HG03565 (cell line): ENCODE measurements at regions not wholly inside any gene's neighbourhood (a gene's known extent, or its start where the extent isn't known, plus 50 kb on each side); places are given as distances from the start of the nearest gene placed in this dataset.
"Not testable (repeated sequence)": the region's sequence is repeated elsewhere in the genome, so short reads cannot be mapped to it uniquely, and the experiment has no call there.

ENCODE experiments used
- ATAC-seq: cut with Tn5 transposase; IDR thresholded peaks from one replicate; pipeline ENCODE4 v1.9.1; 2021; ENCODE audit warnings: mild to moderate bottlenecking, moderate library complexity; ENCODE audit not compliant: unreplicated experiment

DNA sequence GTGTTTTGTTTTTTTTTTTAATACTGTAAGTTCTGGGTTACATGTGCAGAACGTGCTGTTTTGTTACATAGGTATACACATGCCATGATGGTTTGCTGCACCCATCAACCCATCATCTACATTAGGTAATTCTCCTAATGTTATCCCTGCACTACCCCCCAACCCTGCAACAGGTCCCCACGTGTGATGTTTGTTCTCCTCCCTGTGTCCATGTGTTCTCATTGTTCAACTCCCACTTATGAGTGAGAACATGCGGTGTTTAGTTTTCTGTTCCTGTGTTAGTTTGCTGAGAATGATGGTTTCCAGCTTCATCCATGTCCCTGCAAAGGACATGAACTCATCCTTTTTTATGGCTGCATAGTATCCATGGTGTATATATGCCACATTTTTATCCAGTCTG lies 1005.4 kb downstream of the SOCS6 start:
- not testable (repeated sequence) for ATAC-seq

DNA sequence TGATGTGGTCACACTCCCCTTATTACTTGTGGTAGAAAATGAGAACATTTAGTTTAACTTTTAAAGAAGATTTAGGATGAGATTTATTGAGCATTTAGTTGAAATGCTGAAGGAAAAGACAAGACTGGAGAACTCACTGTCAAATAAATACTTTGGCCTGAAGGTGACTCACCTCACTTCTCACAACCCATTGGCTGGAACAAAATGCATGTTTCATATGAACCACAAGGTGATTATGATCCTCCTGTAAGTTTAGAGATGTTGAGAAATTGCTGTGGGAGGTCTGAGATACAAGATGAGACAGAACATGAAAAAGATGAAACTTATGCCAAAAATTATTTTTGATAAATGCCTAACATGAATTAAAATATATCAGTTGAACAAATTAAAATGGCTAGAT lies 1004.5 kb downstream of the SOCS6 start:
- ATAC-seq, result no peak

DNA sequence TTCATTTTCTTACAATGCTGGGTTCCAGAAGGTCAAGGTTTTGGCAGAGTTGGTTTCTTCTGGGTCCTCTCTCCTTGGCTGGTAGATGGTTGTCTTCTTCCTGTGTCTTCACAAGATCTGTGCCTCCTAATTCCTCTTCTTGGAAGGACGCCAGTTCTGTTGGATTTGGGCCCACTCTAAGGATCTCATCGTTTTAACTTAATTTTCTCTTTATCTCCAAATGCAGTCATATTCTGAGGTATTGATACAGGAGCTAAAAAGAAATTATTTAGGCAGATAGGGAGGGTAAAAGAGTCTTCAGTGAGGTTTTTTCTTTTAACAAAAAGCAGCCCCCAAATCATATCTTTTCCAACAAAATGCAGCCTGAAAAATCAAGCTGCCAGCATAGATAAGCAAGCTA lies 998.4 kb downstream of the SOCS6 start:
- ATAC-seq, result no peak

DNA sequence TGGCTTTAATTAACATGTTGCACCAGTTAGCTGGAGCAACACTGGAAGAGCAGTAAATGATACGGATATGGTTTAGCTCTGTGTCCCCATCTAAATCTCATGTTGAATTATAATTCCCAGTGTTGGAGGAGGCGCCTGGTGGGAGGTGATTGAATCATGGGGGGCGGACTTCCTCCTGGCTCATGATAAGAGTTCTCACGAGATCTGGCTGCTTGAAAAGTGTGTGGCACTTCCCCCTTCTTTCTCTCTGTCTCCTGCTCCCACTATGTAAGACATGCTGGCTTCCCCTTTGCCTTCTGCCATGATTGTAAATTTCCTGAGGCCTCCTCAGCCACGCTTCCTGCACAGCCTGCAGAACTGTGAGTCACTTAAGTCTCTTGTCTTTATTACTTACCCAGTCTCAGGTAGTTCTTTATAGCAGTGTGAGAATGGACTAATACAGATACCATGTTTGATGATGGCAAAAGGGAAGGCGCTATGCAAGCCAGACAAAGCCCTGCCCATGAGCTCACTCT lies 963.6 kb downstream of the SOCS6 start:
- no peak for ATAC-seq

DNA sequence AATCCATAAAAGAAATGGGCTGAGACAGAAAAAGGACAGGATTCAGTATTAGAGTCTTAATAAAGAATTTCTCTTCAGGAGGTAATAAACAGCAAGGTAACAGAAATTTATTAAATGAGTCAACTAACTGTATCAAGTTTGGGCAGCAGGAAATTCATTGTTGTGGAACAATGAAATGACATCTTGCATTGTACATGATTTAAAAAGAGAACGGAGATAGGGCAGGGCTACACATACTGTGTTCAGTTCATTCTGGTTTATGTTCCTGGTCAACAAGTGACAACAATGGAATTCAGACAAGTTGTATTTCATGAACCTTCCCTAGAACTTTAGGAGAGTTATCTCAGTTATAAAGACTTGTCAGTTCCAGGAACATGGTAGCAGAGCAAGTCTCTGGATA lies 961.3 kb downstream of the SOCS6 start:
- no peak for ATAC-seq

DNA sequence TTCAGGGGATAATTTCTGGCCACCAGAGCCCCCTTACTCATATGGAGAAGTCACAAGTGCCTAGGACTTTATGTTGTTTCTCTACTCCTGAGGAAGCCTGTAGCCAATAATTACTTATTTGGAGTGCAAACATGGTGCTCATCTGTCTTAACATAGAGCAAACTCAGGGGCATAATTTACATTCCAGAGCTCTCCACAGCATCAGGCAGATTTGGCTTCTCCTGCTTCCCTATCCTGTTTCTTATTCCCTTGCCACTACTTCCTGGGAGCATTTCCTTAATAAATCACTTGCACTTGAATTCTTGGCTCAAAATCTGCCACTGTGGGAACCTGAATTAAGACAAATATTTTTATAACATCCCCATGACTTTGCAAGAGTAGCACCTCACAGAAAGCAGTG lies 960.9 kb downstream of the SOCS6 start:
- ATAC-seq, result no peak

DNA sequence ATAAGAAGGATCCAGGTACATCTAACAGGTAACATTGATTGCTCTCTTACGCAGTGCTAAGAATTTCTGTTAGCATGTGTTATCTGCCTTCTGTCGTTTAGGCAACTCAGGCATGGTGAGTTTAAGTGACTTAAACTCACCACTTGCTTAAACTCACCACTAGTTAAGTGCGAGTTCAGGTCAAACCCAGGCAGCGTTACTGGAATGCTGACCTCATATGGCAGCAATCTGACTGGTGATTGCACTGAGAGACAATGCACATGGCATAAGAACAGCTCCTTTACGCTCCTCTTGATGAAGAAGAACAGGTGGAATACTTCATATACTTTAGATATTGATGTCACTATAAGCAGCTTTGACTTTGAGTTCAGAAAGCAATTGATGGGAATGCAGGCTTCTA lies 954.1 kb downstream of the SOCS6 start:
- ATAC-seq, result no peak

DNA sequence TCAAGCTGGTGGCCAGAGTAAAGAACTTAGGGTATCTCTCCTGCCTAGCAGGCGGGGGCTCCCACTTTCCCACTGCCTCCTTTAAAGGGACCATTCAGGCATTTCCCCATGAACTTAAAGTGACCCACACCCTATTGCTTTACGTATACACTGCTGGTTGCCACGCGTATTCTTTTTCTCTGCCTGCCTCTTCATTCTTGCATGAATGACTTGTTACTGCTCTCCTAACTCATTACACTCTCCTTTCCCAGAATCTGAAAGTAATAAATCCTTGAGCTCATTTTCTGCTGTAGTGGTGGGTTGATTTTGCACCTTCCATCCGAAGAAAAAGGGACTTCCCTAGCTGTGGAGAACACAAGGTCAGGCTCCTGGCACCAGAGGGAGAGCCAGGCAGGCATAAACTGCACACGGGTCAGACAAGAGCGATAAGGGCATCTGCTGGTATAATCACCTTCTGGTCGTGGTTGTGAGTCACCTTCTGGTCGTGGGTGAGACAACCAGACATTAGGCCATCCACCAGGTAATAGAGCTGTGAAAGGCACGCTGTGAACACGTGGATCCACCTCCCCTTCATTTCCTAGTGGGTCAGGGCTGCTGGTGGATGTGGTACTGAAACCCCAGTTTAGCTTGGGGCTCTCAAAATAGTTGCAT lies 950.3 kb downstream of the SOCS6 start:
- no peak for ATAC-seq

DNA sequence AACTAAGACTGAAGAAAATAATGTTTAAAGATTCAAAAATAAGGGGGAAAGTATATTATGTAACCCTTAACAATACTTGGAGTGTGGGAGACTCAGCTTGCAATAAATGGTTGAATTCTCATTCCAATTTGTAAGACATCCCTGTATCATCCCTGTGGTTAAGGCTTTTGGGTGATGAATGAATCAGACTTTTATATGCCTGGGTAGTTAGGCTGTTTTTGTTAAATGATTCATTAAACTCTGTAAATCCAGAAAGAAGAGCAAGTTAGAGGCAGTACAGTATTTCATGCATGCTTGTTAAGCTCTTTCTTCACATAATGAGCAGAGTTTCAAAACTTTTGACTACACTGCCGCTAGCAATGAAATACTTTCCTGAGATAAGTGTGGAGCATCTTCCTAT lies 948.8 kb downstream of the SOCS6 start:
- ATAC-seq, result no peak

DNA sequence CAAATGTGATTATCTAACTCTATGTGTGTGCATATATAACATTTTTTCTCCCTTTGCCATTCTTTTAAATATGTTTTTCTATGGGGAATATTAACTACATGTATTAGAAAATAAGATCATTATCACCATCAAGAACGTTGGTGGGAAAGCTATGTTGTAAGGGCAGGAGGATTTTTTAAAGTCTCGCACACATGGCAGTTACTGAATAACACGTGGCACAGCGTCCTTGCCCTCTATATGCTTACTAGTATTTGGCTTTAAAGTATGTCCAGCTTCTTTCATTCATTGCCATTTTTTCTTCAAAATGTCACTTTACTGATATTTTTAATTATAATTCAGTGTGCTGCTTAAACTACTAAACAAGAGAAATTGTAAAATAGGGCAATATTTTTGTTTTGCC lies 944.3 kb downstream of the SOCS6 start:
- ATAC-seq, result no peak

DNA sequence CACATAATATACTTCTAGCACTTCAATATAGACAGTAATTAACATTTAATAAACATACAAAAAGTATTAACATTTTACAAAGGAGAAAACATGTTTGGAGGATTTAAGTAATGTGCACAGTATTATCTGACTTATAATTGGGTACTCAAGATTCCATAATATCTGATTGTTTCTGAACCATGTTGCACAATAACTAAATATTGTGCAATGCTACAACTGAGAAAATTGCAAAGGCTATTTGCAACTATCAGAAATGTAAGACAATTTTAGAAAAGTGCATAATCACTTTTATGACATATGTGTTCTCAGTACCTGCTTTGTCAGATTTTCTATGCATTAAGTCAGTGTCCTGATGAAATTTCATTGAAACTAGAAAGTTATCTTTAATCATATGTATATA lies 934.6 kb downstream of the SOCS6 start:
- no peak for ATAC-seq

DNA sequence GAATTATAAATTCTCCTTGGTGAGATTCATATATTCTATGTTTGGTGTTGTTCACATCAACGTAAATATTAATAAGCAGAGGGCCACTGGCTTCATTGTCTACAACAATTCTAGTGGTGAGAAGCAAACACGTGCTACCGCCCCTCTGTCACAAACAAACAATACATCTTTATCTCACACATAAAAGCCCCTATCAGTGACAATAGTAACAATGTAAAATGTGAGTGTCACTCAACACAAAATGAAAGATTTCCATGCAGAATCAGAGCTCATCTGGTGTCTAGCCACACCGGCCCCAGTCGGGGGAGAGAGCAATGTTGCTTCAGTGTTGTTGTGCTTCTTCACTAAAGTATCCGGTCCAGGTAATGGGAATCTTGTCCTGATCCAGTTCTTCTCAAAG lies 932.6 kb downstream of the SOCS6 start:
- no peak for ATAC-seq

DNA sequence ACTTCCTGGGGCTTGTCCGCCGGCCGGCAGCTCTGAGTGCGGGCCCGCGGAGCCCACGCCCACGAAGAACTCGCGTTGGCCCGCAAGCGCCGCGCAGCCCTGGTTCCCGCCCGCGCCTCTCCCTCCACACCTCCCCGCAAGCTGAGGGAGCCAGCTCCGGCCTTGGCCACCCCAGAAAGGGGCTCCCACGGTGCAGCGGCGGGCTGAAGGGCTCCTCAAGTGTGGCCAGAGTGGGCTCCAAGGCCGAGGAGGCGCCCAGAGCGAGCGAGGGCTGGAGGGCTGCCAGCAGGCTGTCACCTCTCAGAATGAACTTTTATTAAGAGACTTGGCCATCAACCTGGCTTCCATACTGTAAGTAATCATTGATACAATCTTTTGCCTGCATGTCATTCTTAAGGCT lies 923.9 kb downstream of the SOCS6 start:
- ATAC-seq, result not testable (repeated sequence)

DNA sequence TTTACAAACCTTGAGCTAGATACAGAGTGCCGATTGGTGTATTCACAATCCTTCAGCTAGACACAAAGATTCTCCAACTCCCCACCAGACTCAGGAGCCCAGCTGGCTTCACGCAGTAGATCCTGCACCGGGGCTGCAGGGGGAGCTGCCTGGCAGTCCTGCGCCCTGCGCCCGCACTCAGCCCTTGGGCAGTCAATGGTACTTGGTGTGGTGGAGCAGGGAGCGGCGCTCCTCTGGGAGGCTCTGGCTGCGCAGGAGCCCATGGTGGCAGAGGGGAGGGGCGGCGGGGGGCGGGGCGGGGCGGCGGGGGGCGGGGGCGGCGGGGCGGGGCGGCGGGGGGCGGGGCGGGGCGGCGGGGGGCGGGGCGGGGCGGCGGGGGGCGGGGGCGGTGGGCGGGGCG lies 923.4 kb downstream of the SOCS6 start:
- no peak for ATAC-seq

DNA sequence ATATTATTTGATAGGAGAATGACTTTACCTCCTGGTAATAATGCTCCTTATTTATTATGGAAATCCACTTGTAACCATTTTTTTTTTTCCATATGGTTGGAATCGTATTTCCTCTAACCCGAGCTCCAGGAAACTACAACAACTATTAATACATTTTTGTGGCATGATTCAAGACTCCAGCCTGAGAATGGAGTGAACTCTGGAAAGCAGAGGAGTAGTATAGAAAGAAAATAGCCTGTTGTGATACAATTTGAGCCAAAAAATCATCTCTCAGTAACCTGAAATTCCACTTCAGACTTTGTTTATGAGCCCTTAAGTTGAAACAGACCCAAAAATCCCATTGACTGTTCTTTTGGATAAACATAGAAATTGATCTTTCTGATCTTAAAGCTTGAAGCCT lies 921.1 kb downstream of the SOCS6 start:
- ATAC-seq, result no peak

DNA sequence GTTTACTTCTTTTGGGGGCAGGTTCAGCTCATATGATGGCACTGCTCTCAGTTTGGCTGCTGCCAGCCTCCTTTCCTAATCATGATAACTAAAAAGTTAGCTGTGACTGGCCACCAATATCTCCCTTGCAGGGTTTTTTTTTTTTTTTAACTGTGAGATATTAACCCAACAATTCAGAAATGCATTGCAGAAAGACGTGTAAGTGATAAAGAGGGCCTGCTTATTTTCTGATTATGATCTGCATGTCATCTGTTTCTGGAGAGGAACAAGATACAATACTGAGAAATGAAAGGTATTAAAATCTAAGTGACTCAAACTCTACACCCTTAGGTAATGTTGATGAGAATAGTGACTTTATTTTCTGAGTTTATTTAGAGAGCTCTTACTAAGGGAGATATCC lies 905.6 kb downstream of the SOCS6 start:
- no peak for ATAC-seq

DNA sequence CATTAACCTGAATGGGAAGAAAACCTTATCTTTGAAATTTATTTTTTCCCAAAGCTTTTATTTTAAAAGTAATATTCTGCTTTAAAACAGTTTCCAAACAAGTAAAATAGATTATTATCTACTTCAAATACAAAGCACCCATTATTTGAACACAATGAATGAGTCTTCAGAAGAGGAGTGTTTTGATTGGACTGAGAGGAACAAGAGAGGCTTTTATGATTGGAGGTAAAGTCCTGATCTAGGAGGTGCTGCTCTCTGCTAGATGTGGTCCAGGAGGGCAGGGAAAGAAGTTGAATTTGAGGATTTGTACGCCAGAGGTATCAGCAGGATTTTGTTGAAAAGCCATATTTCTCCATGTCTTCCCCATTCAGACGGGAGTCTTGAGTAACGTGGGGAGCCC lies 900.7 kb downstream of the SOCS6 start:
- no peak for ATAC-seq

DNA sequence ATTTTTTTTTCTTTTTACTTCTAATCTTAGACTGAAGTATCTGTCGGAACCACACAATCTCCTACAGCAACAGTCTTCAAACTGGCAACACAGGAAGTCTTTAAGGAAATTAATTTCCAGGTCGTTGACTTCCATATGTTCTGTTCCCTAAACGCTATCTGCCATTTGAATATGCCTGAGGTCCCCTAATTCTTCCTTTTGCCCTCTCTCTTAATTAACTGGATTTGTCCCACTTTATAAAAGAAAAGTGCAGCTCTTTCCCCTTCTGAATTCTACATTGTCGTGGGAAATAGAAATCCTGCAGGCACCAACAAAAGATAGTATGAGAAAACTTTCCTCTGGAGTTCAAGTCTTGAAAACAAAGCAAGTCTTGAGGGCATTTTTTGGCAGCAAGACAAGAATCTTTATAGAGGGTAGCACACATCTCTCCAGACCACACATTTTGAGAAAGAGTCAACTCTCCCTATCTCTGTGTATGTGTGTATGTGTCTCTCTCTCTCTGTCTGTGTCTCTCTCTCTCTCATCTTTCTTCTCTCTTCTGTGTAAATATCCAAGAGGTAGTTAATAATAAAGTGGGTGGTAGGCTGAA lies 879.8 kb downstream of the SOCS6 start:
- no peak for ATAC-seq

DNA sequence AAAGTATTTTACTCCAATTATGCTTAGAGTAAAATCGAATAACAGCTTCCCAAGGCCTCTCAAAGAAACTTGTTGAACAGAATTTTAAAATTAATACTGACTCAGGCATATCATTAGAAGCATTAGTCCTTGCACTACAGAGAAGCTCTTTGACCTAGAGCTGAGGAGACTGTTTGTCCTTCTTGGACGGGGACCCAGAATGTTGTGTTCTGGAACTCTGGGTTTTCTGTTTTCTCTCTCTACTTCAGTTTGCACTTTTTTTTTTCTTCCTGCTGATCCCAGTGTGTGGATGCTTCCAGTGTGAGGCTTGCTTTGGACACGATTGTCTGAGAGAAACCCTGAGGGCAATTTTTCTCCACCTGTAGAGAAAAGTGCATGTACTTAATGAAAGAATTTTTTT lies 847.6 kb downstream of the SOCS6 start:
- ATAC-seq, result no peak

DNA sequence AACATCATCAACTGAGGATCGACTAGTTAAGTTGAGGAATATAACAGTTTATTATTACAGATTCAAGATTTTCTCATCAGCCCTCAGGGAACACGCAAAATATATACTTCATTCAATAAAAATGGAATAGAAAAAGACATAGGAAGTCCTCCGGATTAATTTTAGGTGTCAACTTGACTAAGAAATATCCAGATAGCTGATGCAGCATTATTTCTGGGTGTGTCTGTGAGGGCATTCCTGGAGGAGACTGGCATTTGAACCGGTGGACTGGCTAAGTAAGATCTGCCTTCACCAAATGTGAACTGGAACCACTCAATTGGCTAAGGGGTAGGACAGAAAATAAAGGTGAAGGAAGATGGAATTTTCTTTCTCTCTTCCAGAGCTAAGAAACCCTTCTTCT lies 845.3 kb downstream of the SOCS6 start:
- no peak for ATAC-seq

DNA sequence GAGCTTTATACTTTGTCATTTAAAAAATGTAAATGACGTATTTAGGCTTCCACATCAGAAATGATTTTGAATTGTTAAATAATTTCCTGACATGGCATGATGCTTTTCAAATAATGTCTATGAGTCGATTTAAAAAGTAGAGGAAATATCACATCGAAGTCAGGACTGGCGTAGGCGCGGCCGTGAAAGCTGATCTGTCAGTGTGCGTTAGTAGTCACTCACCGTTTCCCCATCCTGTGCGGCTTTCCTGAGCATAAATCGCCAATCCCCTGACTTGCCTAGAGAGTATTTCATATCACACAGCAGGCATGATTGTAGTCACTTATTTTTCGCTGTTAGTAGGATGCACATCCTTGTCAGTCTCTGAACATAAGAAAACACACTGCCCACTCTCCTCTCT lies 843.1 kb downstream of the SOCS6 start:
- no peak for ATAC-seq

DNA sequence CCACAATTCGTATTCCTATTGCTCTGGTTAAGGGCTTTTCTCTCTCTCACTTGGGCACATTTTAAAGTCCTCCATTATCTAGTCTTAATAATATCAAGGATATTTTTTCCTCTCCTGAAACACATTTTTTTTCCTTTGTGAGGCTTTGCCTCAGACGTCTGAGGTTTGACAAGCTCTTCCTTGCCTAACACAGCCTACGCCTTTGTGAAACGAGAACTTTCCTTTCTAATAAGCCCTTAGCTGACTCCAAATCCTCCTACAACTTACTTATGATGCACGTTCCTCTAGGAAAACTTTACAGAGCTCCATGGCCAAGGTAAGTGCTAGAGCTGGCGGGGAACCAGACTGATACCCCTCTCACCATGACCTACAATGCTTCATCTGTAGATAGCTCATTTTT lies 841.5 kb downstream of the SOCS6 start:
- no peak for ATAC-seq

DNA sequence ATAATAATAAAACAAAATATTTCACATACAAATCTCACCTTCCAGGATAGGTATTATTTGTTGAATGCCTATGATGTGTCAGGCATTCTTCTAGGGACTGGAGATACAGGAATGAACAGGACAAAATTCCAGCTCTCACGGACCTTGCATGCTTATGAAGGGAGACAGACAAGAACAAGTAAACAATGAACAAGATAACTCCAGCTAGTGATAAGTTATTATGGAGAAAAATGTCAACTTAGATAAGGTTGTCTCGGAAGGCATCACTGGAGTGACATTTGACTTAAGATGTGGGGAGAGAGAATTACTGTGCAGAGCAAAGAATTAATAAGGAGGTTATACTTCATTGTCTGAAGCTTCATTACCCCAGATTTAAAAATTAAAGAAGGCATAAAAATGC lies 836.7 kb downstream of the SOCS6 start:
- ATAC-seq, result no peak
